LoVo (cell line): ENCODE measurements at regions not wholly inside any gene's neighbourhood (a gene's known extent, or its start where the extent isn't known, plus 50 kb on each side); places are given as distances from the start of the nearest gene placed in this dataset.
A peak's percentile ranks its signal among the peaks of the same experiment; 100 is the strongest.
"Not testable (repeated sequence)": the region's sequence is repeated elsewhere in the genome, so short reads cannot be mapped to it uniquely, and the experiment has no call there.

Source experiments
- DNase-seq: peaks from one replicate; pipeline ENCODE4 v3.0.0-alpha.2; 2016; ENCODE audit warnings: low spot score

- DNase-seq: no peak
Measured at GRCh38 chr5:15021266-15022046, 149.9 kb upstream of the ANKH start.

- no peak for DNase-seq
Measured at GRCh38 chr5:15020736-15021135, 149.2 kb upstream of the ANKH start.

GRCh38 chr5:15014809-15015208 lies 143.2 kb upstream of the ANKH start:
- DNase-seq: no peak

- DNase-seq: peak; percentile 82
Measured at GRCh38 chr5:15013654-15014463, 142.3 kb upstream of the ANKH start.

GRCh38 chr5:15012061-15012460 lies 140.5 kb upstream of the ANKH start:
- DNase-seq: no peak

GRCh38 chr5:15010936-15011335 lies 139.4 kb upstream of the ANKH start:
- no peak for DNase-seq

GRCh38 chr5:15009420-15009819 lies 137.8 kb upstream of the ANKH start:
- peak; percentile 93 for DNase-seq

GRCh38 chr5:15008921-15009320 lies 137.3 kb upstream of the ANKH start:
- no peak for DNase-seq

- peak; percentile 95 for DNase-seq
Measured at GRCh38 chr5:15008476-15008875, 136.9 kb upstream of the ANKH start.

GRCh38 chr5:15007646-15008045 lies 136.1 kb upstream of the ANKH start:
- no peak for DNase-seq

GRCh38 chr5:15004506-15004905 lies 132.9 kb upstream of the ANKH start:
- DNase-seq: no peak

GRCh38 chr5:15003511-15003920 lies 131.9 kb upstream of the ANKH start:
- DNase-seq: peak; percentile 86

GRCh38 chr5:15002791-15003190 lies 131.2 kb upstream of the ANKH start:
- no peak for DNase-seq

- no peak for DNase-seq
Measured at GRCh38 chr5:15002173-15002572, 130.6 kb upstream of the ANKH start.

GRCh38 chr5:15001517-15001916 lies 129.9 kb upstream of the ANKH start:
- no peak for DNase-seq

- DNase-seq: no peak
Measured at GRCh38 chr5:14998491-14998890, 126.9 kb upstream of the ANKH start.

- DNase-seq: no peak
Measured at GRCh38 chr5:14996997-14997396, 125.4 kb upstream of the ANKH start.

- peak; percentile 69 for DNase-seq
Measured at GRCh38 chr5:14995229-14995628, 123.7 kb upstream of the ANKH start.

- not testable (repeated sequence) for DNase-seq
Measured at GRCh38 chr5:14993459-14994133, 122.0 kb upstream of the ANKH start.

- DNase-seq: not testable (repeated sequence)
Measured at GRCh38 chr5:14992751-14993458, 121.3 kb upstream of the ANKH start.

GRCh38 chr5:14988223-14988622 lies 116.6 kb upstream of the ANKH start:
- no peak for DNase-seq

GRCh38 chr5:14986413-14986812 lies 114.8 kb upstream of the ANKH start:
- DNase-seq: no peak
